B cell (primary cell): ENCODE measurements at regions not wholly inside any gene's neighbourhood (a gene's known extent, or its start where the extent isn't known, plus 50 kb on each side); places are given as distances from the start of the nearest gene placed in this dataset.

ENCODE experiments used
- ATAC-seq: fragments of 200-7000 bp; cut with Tn5 transposase; one replicate; pipeline ENCODE4 v1.10.0; 2021; ENCODE audit warnings: low read depth, mild to moderate bottlenecking, moderate number of reproducible peaks, moderate library complexity
- CTCF ChIA-PET: fragments of 350-600 bp; sonication (Branson Sonifier 250); formaldehyde crosslinking; loops from one replicate; lab custom pipeline; 2021; ENCODE audit warnings: antibody characterized with exemption, inconsistent platforms; lab: Charles Lee
- POLR2A ChIA-PET: fragments of 350-600 bp; sonication (Branson Sonifier 250); formaldehyde crosslinking; loops from one replicate; lab custom pipeline; 2021; ENCODE audit warnings: antibody characterized with exemption; lab: Charles Lee
- DNase-seq: peaks from one replicate; pipeline ENCODE4 v3.0.0; 2013
- H2AFZ ChIP-seq: 2 replicates; pipeline ENCODE4 v1.6.1; 2012; ENCODE audit warnings: mild to moderate bottlenecking, low read depth, low read length; ENCODE audit not compliant: insufficient read depth, poor library complexity, severe bottlenecking
- H3K27ac ChIP-seq, 2 donors: 1 replicate in 1 of 2; 2 replicates in 1 of 2; pipeline ENCODE4 v1.5.1; 2012 to 2013; ENCODE audit warnings: low read length in 2 of 2, mild to moderate bottlenecking in 2 of 2, moderate library complexity in 1 of 2
- H3K27me3 ChIP-seq, 4 experiments: fragments of 200-600 bp in 1 of 4; sonication (generic) in 1 of 4; replicated peaks in 1 of 4; 1 replicate in 2 of 4; 2 replicates in 2 of 4; pipeline versions ENCODE4 v1.6.1 to v1.7.0; 2013 to 2016; ENCODE audit warnings: low read length in 3 of 4, mild to moderate bottlenecking in 2 of 4, mixed read lengths in 1 of 4, moderate library complexity in 1 of 4; ENCODE audit not compliant: insufficient read depth in 4 of 4, control insufficient read depth in 3 of 4; ENCODE audit errors: control extremely low read depth in 1 of 4
- H3K36me3 ChIP-seq, 2 experiments: replicated peaks in 1 of 2; 1 replicate in 1 of 2; 2 replicates in 1 of 2; pipeline versions ENCODE4 v1.6.1 to v1.7.1; 2013; ENCODE audit warnings: low read length in 1 of 2; ENCODE audit not compliant: insufficient read depth in 2 of 2, control insufficient read depth in 1 of 2; ENCODE audit errors: control extremely low read depth in 1 of 2, extremely low read depth in 1 of 2
- H3K4me1 ChIP-seq, 2 donors: fragments of 200-600 bp in 1 of 2; sonication (generic) in 1 of 2; 1 replicate in 1 of 2; 2 replicates in 1 of 2; pipeline versions ENCODE4 v1.5.1 to v1.6.1; 2013 to 2017; ENCODE audit warnings: low read length in 2 of 2; ENCODE audit not compliant: control insufficient read depth in 2 of 2, insufficient read depth in 2 of 2
- H3K4me2 ChIP-seq: replicated peaks from 2 replicates; pipeline ENCODE3; 2012; ENCODE audit warnings: mild to moderate bottlenecking, low read depth, low read length; ENCODE audit not compliant: poor library complexity, severe bottlenecking
- H3K4me3 ChIP-seq, 5 experiments: fragments of 200-600 bp in 1 of 5; sonication (generic) in 1 of 5; 1 replicate in 3 of 5; 2 replicates in 2 of 5; pipeline versions ENCODE4 v1.5.1 to v1.7.0; 2011 to 2016; ENCODE audit warnings: low read length in 4 of 5, mild to moderate bottlenecking in 4 of 5, low read depth in 2 of 5, control low read depth in 1 of 5, moderate library complexity in 1 of 5; ENCODE audit not compliant: insufficient read depth in 1 of 5; ENCODE audit errors: control extremely low read depth in 1 of 5, extremely low read depth in 1 of 5
- H3K79me2 ChIP-seq: fragments of 200-600 bp; sonication (generic); one replicate; pipeline ENCODE4 v1.6.0; 2016; ENCODE audit warnings: low read length; ENCODE audit not compliant: control insufficient read depth, insufficient read depth
- H3K9ac ChIP-seq: fragments of 200-600 bp; sonication (generic); 2 replicates; pipeline ENCODE4 v1.6.1; 2017; ENCODE audit warnings: mild to moderate bottlenecking, low read length, moderate library complexity
- H3K9me3 ChIP-seq, 3 donors: one replicate each; pipeline versions ENCODE4 v1.6.1 to v1.7.1; 2013; ENCODE audit warnings: low read length in 2 of 3; ENCODE audit not compliant: control insufficient read depth in 2 of 3, insufficient read depth in 1 of 3; ENCODE audit errors: control extremely low read depth in 1 of 3
- H4K20me1 ChIP-seq: 2 replicates; pipeline ENCODE4 v1.6.0; 2012; ENCODE audit warnings: mild to moderate bottlenecking, low read length; ENCODE audit not compliant: insufficient read depth, control insufficient read depth, poor library complexity, severe bottlenecking
- H3K27ac Mint-ChIP-seq: one replicate; pipeline ENCODE4 v1.8.0; 2021; ENCODE audit warnings: mixed read lengths
- H3K27me3 Mint-ChIP-seq: one replicate; pipeline ENCODE4 v1.8.0; 2021; ENCODE audit warnings: mixed read lengths
- H3K4me1 Mint-ChIP-seq: one replicate; pipeline ENCODE4 v1.8.0; 2021; ENCODE audit warnings: mixed read lengths
- H3K4me3 Mint-ChIP-seq: one replicate; pipeline ENCODE4 v1.8.0; 2021; ENCODE audit warnings: mixed read lengths
- H3K9me3 Mint-ChIP-seq: one replicate; pipeline ENCODE4 v1.8.0; 2022; ENCODE audit warnings: mixed read lengths; ENCODE audit not compliant: insufficient read depth
- EZH2 ChIP-seq: IDR thresholded peaks from 2 replicates; pipeline ENCODE4 v1.6.1; 2012; ENCODE audit warnings: borderline replicate concordance, low read depth, mild to moderate bottlenecking, moderate library complexity, low read length; ENCODE audit not compliant: insufficient read depth, poor library complexity, severe bottlenecking
- WGBS: methylation state at CpG from one replicate; pipeline ENCODE4 v1.1.5; 2013; ENCODE audit warnings: missing lambda C conversion rate; ENCODE audit not compliant: insufficient coverage; 5-methylcytosine and 5-hydroxymethylcytosine counted together
- intact Hi-C: fragments of 100-400 bp; cut with micrococcal nuclease; formaldehyde crosslinking; loops from one replicate; pipeline ENCODE4 v1.10.0; 2022
- TF ChIP-seq, protein P1 (sequence below): fragments of 200-600 bp; IDR thresholded peaks from one replicate; pipeline ENCODE4 v1.8.0; 2022; ENCODE audit warnings: antibody characterized with exemption, mild to moderate bottlenecking

GRCh38 chr2:20925265-20925889 lies 102.5 kb upstream of the LDAH start:
- Histone ChIP-seq H3K27ac (no peak overlapping the region), H3K9me3 (peaks cover 0 to 15% (median 10%) of the 10 kb centered on the region in 3 donors), H3K4me1 (no peaks in the 10 kb centered on the region), H3K9ac (no peak overlapping the region), H3K4me3 (no peak overlapping the region), H3K27me3 (peaks cover 0 to 8% (median 3%) of the 10 kb centered on the region in 4 experiments), H4K20me1 (no peaks in the 10 kb centered on the region), H3K36me3 (no peaks in the 10 kb centered on the region), H3K4me2 (no peak overlapping the region), H3K79me2 (no peaks in the 10 kb centered on the region), H2AFZ (no peak overlapping the region)
- intact Hi-C loops, result no loop called here
- peaks cover 31% of the 10 kb centered on the region for H3K27me3 Mint-ChIP-seq
- ATAC-seq, result no peak
- peaks cover 5% of the 10 kb centered on the region for H3K9me3 Mint-ChIP-seq
- no peaks in the 10 kb centered on the region for H3K4me1 Mint-ChIP-seq
- H3K27ac Mint-ChIP-seq, result no peak overlapping the region
- no peak overlapping the region for H3K4me3 Mint-ChIP-seq
- DNase-seq, result no peak
- POLR2A ChIA-PET, result no interaction called here
- TF ChIP-seq EZH2, result no peak
- TF ChIP-seq, protein P1, sequence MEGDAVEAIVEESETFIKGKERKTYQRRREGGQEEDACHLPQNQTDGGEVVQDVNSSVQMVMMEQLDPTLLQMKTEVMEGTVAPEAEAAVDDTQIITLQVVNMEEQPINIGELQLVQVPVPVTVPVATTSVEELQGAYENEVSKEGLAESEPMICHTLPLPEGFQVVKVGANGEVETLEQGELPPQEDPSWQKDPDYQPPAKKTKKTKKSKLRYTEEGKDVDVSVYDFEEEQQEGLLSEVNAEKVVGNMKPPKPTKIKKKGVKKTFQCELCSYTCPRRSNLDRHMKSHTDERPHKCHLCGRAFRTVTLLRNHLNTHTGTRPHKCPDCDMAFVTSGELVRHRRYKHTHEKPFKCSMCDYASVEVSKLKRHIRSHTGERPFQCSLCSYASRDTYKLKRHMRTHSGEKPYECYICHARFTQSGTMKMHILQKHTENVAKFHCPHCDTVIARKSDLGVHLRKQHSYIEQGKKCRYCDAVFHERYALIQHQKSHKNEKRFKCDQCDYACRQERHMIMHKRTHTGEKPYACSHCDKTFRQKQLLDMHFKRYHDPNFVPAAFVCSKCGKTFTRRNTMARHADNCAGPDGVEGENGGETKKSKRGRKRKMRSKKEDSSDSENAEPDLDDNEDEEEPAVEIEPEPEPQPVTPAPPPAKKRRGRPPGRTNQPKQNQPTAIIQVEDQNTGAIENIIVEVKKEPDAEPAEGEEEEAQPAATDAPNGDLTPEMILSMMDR, result no peak
- CTCF ChIA-PET, result no interaction called here
- WGBS, result 67% methylated on average over 3 of the region's 5 CpGs

GRCh38 chr2:20919297-20919800 lies 96.4 kb upstream of the LDAH start:
- ATAC-seq, result no peak
- H3K27ac ChIP-seq, result no peak overlapping the region
- no peaks in the 10 kb centered on the region for H3K4me1 Mint-ChIP-seq
- peaks cover 0 to 6% (median 0%) of the 10 kb centered on the region in 4 experiments for H3K27me3 ChIP-seq
- H3K79me2 ChIP-seq, result no peaks in the 10 kb centered on the region
- no peak overlapping the region for H3K4me2 ChIP-seq
- 73% methylated on average over 5 of the region's 8 CpGs for WGBS
- no peaks in the 10 kb centered on the region for H4K20me1 ChIP-seq
- H3K4me1 ChIP-seq, result no peaks in the 10 kb centered on the region
- POLR2A ChIA-PET, result no interaction called here
- DNase-seq, result no peak
- H3K36me3 ChIP-seq, result no peaks in the 10 kb centered on the region
- H2AFZ ChIP-seq, result no peak overlapping the region
- no peak for TF ChIP-seq EZH2
- TF ChIP-seq, protein P1, result no peak
- no peaks in the 10 kb centered on the region for H3K9me3 Mint-ChIP-seq
- peaks cover 53% of the 10 kb centered on the region for H3K27me3 Mint-ChIP-seq
- H3K4me3 Mint-ChIP-seq, result no peak overlapping the region
- intact Hi-C loops, result no loop called here
- H3K9ac ChIP-seq, result no peak overlapping the region
- H3K27ac Mint-ChIP-seq, result no peak overlapping the region
- no peak overlapping the region for H3K4me3 ChIP-seq
- H3K9me3 ChIP-seq, result no peaks in the 10 kb centered on the region
- CTCF ChIA-PET, result interaction anchor here (1.3 kb wide), 1 partner anchor 258 kb away, joined by 3 read pairs; no protein-coding TSS in a partner anchor
